Psoas muscle (tissue), 7 donors: ENCODE measurements at regions not wholly inside any gene's neighbourhood (a gene's known extent, or its start where the extent isn't known, plus 50 kb on each side); places are given as distances from the start of the nearest gene placed in this dataset.

Experiments used
- ATAC-seq, 4 donors: fragments of 200-7000 bp; cut with Tn5 transposase; one replicate each; pipeline ENCODE4 v1.9.1; 2020; ENCODE audit warnings: moderate library complexity in 3 of 4, mild to moderate bottlenecking in 2 of 4
- DNase-seq, 2 donors: peaks; one replicate each; pipeline ENCODE4 v3.0.0-alpha.2; 2020
- H3K27ac ChIP-seq: fragments of 200-600 bp; one replicate; pipeline ENCODE4 v1.8.0; 2022
- H3K27me3 ChIP-seq, 3 donors: fragments of 200-600 bp in 1 of 3; one replicate each; pipeline versions ENCODE4 v1.6.1 to v1.8.0; 2013 to 2022; ENCODE audit warnings: low read length in 2 of 3, mild to moderate bottlenecking in 2 of 3, moderate library complexity in 1 of 3; ENCODE audit not compliant: insufficient read depth in 3 of 3
- H3K36me3 ChIP-seq, 2 donors: fragments of 200-600 bp in 1 of 2; one replicate each; pipeline versions ENCODE4 v1.6.1 to v1.8.0; 2013 to 2022; ENCODE audit warnings: low read depth in 1 of 2, mild to moderate bottlenecking in 1 of 2, moderate library complexity in 1 of 2; ENCODE audit not compliant: insufficient read depth in 1 of 2
- H3K4me1 ChIP-seq: fragments of 200-600 bp; one replicate; pipeline ENCODE4 v1.8.0; 2022
- H3K4me3 ChIP-seq: fragments of 200-600 bp; one replicate; pipeline ENCODE4 v1.8.0; 2022; ENCODE audit warnings: mild to moderate bottlenecking
- H3K9me3 ChIP-seq: fragments of 200-600 bp; one replicate; pipeline ENCODE4 v1.8.0; 2022
- WGBS, 3 donors: extraction: QIAGEN DNeasy Blood & Tissue Kit; methylation state at CpG; one replicate each; pipeline versions ENCODE4 v1.1.6 to v1.1.7; 2013; 5-methylcytosine and 5-hydroxymethylcytosine counted together
- intact Hi-C, 2 donors: fragments of 100-400 bp; cut with DNase I; formaldehyde crosslinking; loops; one replicate each; pipeline versions ENCODE4 v1.11.0 to v1.14.2; 2022
- TF ChIP-seq, protein P1 (sequence below): fragments of 200-600 bp; IDR thresholded peaks from one replicate; pipeline ENCODE4 v1.8.0; 2022; ENCODE audit warnings: antibody characterized with exemption
- donor health status: healthy with polysubstance abuse.
- donor health status: DM: no; HTN: no; CAD: no; lungs with moderate emphysema.
- donor health status: Bipolar disorder and iron deficiency.
- donor health status: healthy.
- donor health status: DM: yes; HTN: yes; CAD: no.
- donor health status: DM: no; HTN: no; CAD: no.
- donor health status: DM: yes; HTN: yes; CAD: no.

DNA sequence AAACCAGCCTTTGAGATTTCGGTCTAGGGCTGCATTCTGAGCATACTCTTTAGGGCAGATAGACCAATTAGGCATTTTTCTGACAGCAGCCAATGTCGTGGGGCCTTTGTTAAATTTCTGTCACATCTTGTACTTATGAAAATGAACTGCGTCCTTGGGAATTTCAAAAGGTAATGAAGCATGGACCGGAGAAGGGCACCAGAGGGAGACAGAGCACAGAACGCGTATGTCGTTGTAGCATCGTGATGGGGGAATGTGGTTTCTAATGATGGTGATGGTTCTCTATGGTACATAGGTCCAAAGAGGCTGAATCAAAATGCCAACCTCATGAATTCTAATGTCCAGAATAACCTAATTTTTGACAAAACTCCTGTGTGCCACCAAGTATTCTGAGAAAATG lies 483.9 kb upstream of the CRIM1 start:
- intact Hi-C loops, result no loop called here
- Histone ChIP-seq H3K4me3 (no peak overlapping the region), H3K4me1 (no peaks in the 10 kb centered on the region), H3K36me3 (no peaks in the 10 kb centered on the region), H3K27ac (no peak overlapping the region), H3K9me3 (no peaks in the 10 kb centered on the region), H3K27me3 (no peaks in the 10 kb centered on the region)
- DNase-seq, result no peak
- TF ChIP-seq, protein P1, sequence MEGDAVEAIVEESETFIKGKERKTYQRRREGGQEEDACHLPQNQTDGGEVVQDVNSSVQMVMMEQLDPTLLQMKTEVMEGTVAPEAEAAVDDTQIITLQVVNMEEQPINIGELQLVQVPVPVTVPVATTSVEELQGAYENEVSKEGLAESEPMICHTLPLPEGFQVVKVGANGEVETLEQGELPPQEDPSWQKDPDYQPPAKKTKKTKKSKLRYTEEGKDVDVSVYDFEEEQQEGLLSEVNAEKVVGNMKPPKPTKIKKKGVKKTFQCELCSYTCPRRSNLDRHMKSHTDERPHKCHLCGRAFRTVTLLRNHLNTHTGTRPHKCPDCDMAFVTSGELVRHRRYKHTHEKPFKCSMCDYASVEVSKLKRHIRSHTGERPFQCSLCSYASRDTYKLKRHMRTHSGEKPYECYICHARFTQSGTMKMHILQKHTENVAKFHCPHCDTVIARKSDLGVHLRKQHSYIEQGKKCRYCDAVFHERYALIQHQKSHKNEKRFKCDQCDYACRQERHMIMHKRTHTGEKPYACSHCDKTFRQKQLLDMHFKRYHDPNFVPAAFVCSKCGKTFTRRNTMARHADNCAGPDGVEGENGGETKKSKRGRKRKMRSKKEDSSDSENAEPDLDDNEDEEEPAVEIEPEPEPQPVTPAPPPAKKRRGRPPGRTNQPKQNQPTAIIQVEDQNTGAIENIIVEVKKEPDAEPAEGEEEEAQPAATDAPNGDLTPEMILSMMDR, result no peak
- WGBS, 3 donors, result 69 to 76% (median 70%) methylated on average over 8 of the region's 8 CpGs
- no peak for ATAC-seq

DNA sequence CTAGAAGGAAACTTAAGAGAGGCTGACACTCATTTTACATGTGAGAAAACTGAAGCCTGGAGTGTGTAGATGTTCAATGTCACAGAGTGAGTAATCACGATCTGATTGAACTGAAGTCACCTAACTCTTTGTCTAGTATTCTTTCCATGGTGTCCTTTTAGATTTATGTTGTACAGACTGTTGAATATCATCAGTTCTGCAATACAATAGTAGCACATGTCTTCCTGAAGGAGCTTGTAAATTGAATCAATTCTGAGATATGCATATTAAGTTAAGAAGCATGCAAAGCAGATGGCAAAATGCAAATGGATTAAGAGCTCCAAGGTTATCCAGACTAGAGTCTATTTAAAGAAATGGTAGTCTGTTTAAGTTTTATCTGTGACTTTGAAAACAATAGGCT lies 484.9 kb upstream of the CRIM1 start:
- Histone ChIP-seq H3K4me1 (no peaks in the 10 kb centered on the region), H3K27ac (no peak overlapping the region), H3K27me3 (no peaks in the 10 kb centered on the region), H3K9me3 (no peaks in the 10 kb centered on the region), H3K4me3 (no peak overlapping the region), H3K36me3 (no peaks in the 10 kb centered on the region)
- TF ChIP-seq, protein P1, result no peak
- ATAC-seq, result no peak
- intact Hi-C loops, result no loop called here
- 48 to 51% (median 50%) methylated on average over 1 of the region's 1 CpG for WGBS, 3 donors
- no peak for DNase-seq

DNA sequence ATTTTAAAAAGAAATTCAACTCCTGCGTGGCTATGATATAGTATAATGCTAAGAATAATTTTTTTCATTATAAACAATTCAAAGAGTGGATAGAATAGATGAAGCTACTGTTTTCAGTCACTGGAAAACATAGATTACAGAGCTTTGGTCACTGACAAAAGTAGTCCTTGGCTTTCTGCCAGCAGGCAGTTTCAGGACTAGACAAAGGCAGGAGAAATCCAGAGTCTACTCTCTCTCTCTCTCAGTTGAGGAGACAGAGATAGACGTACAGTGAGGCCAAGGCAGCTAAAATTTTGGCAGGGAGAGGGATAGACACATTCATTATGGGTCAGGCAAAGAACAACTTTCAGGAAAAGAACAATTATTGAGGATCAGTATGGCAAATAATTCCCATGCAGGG lies 491.4 kb upstream of the CRIM1 start:
- Histone ChIP-seq H3K36me3 (no peaks in the 10 kb centered on the region), H3K27me3 (no peaks in the 10 kb centered on the region), H3K4me3 (no peak overlapping the region), H3K4me1 (no peaks in the 10 kb centered on the region), H3K27ac (no peak overlapping the region), H3K9me3 (no peaks in the 10 kb centered on the region)
- 43 to 46% (median 43%) methylated on average over 2 of the region's 2 CpGs for WGBS, 3 donors
- ATAC-seq (no peak), DNase-seq (no peak)
- intact Hi-C loops, result no loop called here
- TF ChIP-seq, protein P1, result no peak

DNA sequence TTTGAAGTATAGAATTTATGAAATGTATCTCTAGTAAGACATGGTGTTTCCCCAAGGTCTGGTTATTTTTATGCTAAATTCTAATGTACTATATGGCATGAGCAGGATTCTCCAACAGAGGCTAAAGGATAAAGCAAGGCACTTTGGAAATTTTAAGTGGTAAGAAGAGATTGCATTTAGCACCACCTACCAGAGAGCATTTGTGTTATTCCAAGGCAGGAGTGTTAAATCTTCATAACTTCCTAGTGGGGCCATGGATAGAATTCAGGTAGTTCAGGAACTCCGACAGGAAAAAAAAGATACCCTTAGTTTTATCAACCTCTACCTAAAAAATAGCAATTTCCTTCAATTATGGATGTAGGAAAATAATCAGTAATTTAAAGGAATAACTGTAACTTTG lies 497.4 kb upstream of the CRIM1 start:
- intact Hi-C loops, result no loop called here
- H3K27ac ChIP-seq, result no peak overlapping the region
- no peaks in the 10 kb centered on the region for H3K9me3 ChIP-seq
- DNase-seq (no peak), ATAC-seq (no peak)
- no peaks in the 10 kb centered on the region for H3K4me1 ChIP-seq
- H3K4me3 ChIP-seq, result no peak overlapping the region
- whole genome bisulfite sequencing, 3 donors, result 63 to 93% (median 82%) methylated on average over 1 of the region's 1 CpG
- TF ChIP-seq, protein P1, result no peak
- no peaks in the 10 kb centered on the region for H3K27me3 ChIP-seq
- no peaks in the 10 kb centered on the region for H3K36me3 ChIP-seq

DNA sequence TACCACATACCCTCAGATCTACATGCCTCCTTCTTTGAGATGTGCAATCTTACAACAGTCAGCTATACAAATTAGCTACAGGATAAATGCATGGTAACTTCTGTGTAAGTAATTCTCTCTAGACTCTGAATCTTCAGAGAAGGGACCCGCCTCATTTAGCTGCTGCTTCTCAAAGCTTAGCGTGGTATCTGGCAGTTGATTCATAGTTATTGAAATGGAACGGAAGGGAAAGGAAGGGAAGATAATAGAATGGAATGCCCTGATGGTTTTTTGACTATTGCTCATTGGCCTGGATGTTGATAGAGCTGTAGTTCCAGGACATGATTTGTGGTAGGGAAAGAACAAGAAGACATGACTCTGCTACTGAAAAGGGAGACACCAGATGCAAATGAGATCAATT lies 498.1 kb upstream of the CRIM1 start:
- Histone ChIP-seq H3K9me3 (no peaks in the 10 kb centered on the region), H3K4me1 (no peaks in the 10 kb centered on the region), H3K27ac (no peak overlapping the region), H3K36me3 (no peaks in the 10 kb centered on the region), H3K4me3 (no peak overlapping the region), H3K27me3 (no peaks in the 10 kb centered on the region)
- intact Hi-C loops, result no loop called here
- TF ChIP-seq, protein P1, result no peak
- ATAC-seq (no peak), DNase-seq (no peak)
- WGBS, 3 donors, result 59 to 69% (median 62%) methylated on average over 3 of the region's 3 CpGs
